HL-60/S4 (cell line): ENCODE measurements at regions not wholly inside any gene's neighbourhood (a gene's known extent, or its start where the extent isn't known, plus 50 kb on each side); places are given as distances from the start of the nearest gene placed in this dataset.

ENCODE experiments used
- in situ Hi-C: fragments of 300-500 bp; cut with MboI; formaldehyde crosslinking; loops from 2 replicates; pipeline ENCODE4 v1.14.3; 2022; ENCODE audit warnings: low sequenced_read_pairs

- in situ Hi-C loops: loop anchor here (25.0 kb wide), 1 partner anchor 385 kb away; no protein-coding TSS in a partner anchor
Measured at GRCh38 chr4:181151856-181152255, 1091.3 kb upstream of the TENM3 start.

- in situ Hi-C loops: loop anchor here (25.0 kb wide), 1 partner anchor 380 kb away; no protein-coding TSS in a partner anchor
Measured at GRCh38 chr4:181157647-181158046, 1085.6 kb upstream of the TENM3 start.

- in situ Hi-C loops: loop anchor here (25.0 kb wide), 1 partner anchor 378 kb away; no protein-coding TSS in a partner anchor
Measured at GRCh38 chr4:181158971-181159370, 1084.2 kb upstream of the TENM3 start.

DNA sequence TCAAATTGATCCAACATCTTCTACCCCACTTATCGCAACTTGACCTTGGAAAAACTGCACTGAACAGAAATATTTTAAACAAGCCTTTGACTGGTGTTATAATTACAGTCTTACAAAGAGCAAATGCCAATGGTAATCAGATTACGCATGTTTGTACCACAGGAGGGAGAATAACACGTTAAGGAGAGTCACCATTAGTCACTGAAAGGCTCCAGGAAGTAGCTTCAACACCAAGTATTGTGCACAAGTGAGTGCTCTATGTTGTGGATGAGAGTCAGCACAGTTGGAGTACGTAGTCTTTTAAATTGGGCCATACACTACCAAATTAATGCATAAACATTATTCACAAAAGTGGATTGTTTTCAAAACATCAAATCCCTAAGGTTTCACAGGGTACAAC lies 1081.5 kb upstream of the TENM3 start:
- in situ Hi-C loops: loop anchor here (25.0 kb wide), 1 partner anchor 376 kb away; no protein-coding TSS in a partner anchor

GRCh38 chr4:181162266-181162665 lies 1080.9 kb upstream of the TENM3 start:
- in situ Hi-C loops: loop anchor here (25.0 kb wide), 1 partner anchor 375 kb away; no protein-coding TSS in a partner anchor

DNA sequence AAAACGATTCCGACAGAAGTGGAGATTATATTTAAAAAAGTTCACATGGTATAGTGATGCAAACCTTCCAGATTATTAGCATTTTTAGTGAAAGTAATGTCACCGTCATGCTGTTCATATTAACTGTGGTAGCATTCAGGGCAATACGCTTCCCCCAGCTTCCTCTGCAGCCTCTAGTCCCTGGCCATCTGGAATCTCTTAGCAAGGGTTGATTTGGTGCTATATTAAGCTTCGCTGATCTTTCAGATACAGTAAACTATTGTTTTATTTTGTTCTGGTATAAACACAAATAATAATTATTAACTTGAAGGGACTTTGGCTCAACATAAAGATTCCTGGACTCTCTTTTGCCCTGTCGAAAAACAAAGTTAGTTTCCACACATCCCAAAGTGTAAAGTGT lies 1080.5 kb upstream of the TENM3 start:
- in situ Hi-C loops: loop anchor here (25.0 kb wide), 1 partner anchor 375 kb away; no protein-coding TSS in a partner anchor

- in situ Hi-C loops: loop anchor here (25.0 kb wide), 1 partner anchor 370 kb away; no protein-coding TSS in a partner anchor
Measured at GRCh38 chr4:181166742-181167399, 1076.3 kb upstream of the TENM3 start.

DNA sequence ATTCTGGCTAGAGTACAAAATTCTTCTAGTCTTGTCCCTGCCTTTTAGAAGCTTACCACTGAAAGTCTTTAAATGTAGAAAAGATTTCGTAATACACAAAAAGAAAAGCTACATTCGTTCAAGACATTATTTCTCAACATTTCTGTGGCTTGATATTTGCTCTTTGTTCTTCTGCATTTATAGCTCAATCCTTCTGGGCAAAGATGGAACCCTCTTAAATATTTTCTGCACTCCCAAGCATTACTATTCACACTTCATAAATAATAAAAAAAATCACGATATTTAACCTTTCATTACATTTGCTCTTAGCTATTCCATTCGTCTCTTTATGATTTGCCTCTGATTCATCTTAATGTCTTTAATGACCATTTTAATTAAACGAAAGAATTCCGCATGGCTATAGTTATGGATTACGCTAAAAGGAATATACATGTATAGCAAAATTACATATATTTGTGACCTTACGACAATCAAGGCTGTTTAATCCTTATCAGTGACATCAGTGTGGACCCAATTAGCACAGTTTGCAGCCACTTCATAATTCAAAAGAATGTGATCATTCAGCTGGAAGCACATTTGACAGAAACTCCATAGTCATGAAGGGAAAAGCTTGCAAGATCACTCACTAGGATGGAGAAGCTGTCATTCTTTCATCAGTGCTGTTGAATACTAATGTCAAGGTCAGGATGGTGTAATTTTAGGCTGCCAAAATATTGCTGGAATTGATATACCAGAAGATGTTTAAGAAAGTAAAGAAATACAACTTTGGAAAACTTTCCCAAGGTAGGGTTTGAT lies 1075.0 kb upstream of the TENM3 start:
- in situ Hi-C loops: loop anchor here (25.0 kb wide), 1 partner anchor 369 kb away; no protein-coding TSS in a partner anchor

DNA sequence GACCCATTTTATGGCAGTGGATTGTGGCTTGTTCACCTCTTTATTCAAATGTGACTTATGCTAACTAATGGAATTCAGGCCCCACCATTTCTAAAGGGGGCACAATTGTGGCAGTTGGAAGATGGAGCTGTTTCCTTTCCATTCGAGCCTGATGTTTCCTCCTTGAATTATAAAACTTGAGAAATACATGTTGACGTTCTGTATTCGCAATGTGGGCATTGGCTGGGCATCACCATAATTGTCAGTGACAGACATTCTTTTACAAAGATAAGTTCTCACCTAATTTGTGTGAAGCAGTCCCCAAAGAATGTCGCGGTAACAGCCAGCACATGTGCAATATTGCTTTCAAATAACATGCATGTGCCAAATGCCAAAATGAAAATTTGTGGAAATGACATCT lies 1070.2 kb upstream of the TENM3 start:
- in situ Hi-C loops: loop anchor here (25.0 kb wide), 1 partner anchor 364 kb away; no protein-coding TSS in a partner anchor

DNA sequence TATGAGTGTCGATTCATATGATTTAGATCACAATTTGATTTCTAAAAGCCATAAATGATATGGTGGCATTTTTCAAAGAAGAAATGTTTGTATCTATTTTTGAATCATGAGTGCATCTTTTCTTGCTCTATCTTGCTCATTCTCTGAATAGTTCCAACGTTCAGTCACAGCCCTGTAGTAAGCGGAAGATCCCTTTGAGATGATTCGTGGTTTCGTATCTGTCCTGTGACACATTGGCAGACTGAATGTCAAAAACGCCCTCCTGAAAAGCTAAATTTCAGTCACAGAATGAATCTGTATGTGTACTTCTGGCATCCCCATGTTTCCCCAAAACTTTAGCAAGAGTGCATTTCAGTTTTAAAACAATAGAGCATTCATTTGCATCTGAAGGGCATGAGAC lies 1066.9 kb upstream of the TENM3 start:
- in situ Hi-C loops: no loop called here

DNA sequence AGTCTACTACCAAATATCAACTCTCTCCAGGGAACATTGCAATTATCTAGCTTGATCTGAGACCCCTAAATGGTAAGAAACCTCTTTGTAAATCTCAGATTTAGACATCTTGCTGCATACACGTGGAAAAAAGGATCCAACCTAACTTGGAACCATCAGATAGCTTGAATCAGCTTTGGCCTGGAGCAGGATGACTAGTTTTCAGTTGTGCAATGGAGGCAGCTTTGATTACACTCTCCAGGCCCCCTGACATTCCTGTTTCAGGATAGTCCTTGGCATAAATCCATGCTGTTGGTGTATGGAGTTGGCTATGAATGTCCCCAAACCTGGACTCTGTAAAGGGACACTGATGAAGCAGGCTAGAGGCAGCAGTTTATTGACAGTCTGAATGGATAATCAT lies 1061.9 kb upstream of the TENM3 start:
- in situ Hi-C loops: no loop called here

DNA sequence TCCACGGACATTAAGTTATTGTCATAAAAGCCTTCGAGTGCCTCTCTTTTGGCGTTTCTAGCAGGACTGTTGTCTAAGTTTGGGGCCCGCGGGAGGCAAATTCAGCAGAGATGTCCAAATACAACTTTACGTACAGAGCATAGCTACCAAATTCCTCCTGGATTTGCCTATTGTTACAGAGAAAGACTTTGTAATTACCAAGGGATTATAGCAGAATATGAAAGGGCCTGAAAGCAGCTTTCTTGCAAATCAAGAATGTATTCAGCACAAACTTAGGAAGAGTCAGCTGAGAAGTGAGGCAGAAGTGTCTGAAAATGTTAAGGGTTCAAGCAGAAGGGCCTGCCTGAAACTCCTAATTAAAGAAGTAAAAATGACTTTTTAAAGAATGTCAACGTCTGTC lies 1053.5 kb upstream of the TENM3 start:
- in situ Hi-C loops: no loop called here

DNA sequence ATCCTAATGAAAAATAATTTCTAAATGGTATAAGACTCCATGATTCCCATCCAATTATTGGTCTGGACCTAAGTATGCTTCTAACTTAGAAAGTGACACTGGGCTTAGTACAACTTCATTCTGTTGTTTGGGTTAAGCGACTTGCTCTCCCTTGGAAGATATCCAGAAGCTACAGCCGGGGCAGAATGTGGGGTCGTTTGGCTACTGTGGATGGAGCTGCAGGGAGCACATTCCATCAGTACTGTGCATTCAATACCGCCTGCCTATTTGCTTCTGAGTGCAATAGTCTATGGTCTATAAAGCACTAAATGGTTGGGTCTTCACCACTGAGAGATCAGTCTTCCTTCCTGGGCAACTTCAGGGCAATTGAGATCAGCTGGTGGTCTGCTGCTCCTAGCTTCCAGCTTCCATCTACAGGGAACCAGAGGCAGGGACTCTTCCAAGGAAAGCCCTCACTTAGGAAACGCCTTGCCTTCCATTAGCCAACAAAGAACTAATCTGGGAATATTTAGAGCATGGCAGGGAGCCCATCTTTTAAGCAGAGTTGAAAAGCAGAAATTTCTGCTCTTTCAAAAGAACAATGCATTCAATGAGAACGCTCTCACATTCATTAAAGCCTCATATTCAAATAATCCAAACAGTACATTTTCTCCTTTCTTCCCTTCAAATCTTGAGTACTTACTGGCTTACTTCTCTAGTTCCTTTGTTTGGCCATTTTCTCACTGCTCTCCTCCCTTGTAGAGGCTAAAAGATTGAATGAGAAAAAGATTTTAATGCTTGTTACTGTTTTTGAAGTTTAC lies 1049.9 kb upstream of the TENM3 start:
- in situ Hi-C loops: no loop called here

- in situ Hi-C loops: no loop called here
Measured at GRCh38 chr4:181194096-181194495, 1049.1 kb upstream of the TENM3 start.

GRCh38 chr4:181200076-181200475 lies 1043.1 kb upstream of the TENM3 start:
- in situ Hi-C loops: no loop called here

- in situ Hi-C loops: no loop called here
Measured at GRCh38 chr4:181202240-181202639, 1041.0 kb upstream of the TENM3 start.

GRCh38 chr4:181204109-181204508 lies 1039.1 kb upstream of the TENM3 start:
- in situ Hi-C loops: no loop called here

- in situ Hi-C loops: no loop called here
Measured at GRCh38 chr4:181213551-181213950, 1029.7 kb upstream of the TENM3 start.

- in situ Hi-C loops: no loop called here
Measured at GRCh38 chr4:181216501-181216900, 1026.7 kb upstream of the TENM3 start.

DNA sequence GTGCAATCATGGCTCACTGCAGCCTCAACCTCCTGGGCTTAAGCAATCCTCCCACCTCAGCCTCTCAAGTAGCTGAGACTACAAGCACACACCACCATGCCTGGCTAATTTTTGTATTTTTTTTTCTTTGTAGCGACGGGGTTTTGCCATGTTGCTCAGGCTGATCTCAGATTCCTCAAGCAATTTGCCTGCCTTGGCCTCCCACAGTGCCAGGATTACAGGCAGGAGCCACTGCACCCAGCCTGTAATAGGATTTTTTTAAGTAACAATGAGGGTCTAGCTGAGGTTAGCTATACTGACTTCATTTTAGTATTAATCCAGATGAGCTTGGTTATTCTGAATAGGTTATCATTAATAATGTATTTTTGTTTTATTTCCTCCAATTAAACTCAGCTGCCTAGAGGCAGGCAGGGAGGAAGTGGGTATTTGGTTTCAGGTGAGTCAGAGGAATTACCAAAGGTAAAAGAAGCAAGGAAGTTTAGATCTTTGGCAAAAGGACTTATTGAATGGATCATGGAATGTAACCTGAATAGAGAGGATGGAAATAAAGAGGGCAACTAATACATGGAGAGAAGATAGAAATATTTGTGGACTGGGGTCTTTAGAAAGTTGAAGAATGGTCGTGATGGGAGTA lies 1023.3 kb upstream of the TENM3 start:
- in situ Hi-C loops: no loop called here

DNA sequence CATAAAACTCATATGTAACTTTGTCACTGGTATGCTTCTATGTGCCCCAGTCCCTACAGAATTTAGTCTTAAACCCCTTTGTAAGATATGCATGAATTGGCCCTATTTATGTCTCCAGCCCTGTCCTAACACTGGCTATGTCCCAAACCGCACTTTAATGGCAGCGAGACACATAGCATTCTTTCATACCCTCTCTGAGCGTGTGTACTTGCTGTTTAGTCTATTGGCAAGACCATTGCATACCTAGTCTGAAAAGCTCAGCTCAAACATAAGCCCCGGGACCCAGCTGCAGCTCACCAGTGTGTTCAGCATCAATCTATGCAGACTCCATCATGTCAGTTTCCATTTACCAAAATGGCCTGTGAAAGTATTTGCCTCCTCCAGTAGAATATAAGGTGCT lies 1018.4 kb upstream of the TENM3 start:
- in situ Hi-C loops: no loop called here
